PC-9 (cell line): ENCODE measurements at regions not wholly inside any gene's neighbourhood (a gene's known extent, or its start where the extent isn't known, plus 50 kb on each side); places are given as distances from the start of the nearest gene placed in this dataset.
"Not testable (repeated sequence)": the region's sequence is repeated elsewhere in the genome, so short reads cannot be mapped to it uniquely, and the experiment has no call there.

Experiments
- EZH2 ChIP-seq: fragments of 200-600 bp; sonication (generic); IDR thresholded peaks from 2 replicates; pipeline ENCODE4 v1.8.0; 2017; ENCODE audit warnings: antibody characterized with exemption, low read depth
- TF ChIP-seq, protein P1 (sequence below): fragments of 200-600 bp; sonication (generic); conservative IDR thresholded peaks from 2 replicates; pipeline ENCODE4 v1.6.1; 2017; ENCODE audit warnings: mixed run types, antibody characterized with exemption, mild to moderate bottlenecking, moderate library complexity

DNA sequence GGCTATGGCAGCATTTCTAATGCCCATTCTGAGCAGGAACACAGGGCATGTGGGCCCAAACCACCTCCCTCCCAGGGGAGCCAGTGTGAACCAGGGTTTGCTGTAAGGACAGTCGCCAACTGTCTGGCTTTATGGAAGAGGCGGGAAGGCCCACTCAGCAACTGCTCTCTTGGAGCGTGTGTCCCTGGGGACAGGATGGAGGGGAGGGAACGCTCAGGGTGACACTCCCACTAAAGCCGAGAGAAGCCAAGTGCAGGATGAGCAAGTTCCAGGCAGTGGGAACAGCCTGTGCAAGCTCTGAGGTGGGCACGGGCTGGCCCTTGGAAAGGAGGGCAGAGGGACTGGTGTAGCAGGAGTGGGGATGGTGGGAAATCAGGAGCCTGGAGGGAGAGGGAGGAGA, 233.0 kb upstream of the FRG2C start:
- TF ChIP-seq, protein P1, sequence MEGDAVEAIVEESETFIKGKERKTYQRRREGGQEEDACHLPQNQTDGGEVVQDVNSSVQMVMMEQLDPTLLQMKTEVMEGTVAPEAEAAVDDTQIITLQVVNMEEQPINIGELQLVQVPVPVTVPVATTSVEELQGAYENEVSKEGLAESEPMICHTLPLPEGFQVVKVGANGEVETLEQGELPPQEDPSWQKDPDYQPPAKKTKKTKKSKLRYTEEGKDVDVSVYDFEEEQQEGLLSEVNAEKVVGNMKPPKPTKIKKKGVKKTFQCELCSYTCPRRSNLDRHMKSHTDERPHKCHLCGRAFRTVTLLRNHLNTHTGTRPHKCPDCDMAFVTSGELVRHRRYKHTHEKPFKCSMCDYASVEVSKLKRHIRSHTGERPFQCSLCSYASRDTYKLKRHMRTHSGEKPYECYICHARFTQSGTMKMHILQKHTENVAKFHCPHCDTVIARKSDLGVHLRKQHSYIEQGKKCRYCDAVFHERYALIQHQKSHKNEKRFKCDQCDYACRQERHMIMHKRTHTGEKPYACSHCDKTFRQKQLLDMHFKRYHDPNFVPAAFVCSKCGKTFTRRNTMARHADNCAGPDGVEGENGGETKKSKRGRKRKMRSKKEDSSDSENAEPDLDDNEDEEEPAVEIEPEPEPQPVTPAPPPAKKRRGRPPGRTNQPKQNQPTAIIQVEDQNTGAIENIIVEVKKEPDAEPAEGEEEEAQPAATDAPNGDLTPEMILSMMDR = not testable (repeated sequence)
- TF ChIP-seq EZH2 = not testable (repeated sequence)
